Glutamatergic neuron (in vitro differentiated cells): ENCODE measurements at regions not wholly inside any gene's neighbourhood (a gene's known extent, or its start where the extent isn't known, plus 50 kb on each side); places are given as distances from the start of the nearest gene placed in this dataset.

Experiments
- DNase-seq: peaks from one replicate; pipeline ENCODE4 v3.0.0; 2022
- H3K27ac Mint-ChIP-seq: one replicate; pipeline ENCODE4 v1.8.0; 2020; ENCODE audit warnings: mild to moderate bottlenecking, mixed read lengths, inconsistent platforms; ENCODE audit not compliant: unreplicated experiment
- H3K27me3 Mint-ChIP-seq: one replicate; pipeline ENCODE4 v1.8.0; 2020; ENCODE audit warnings: mild to moderate bottlenecking, moderate library complexity, mixed read lengths, inconsistent platforms; ENCODE audit not compliant: unreplicated experiment
- H3K36me3 Mint-ChIP-seq: one replicate; pipeline ENCODE4 v1.8.0; 2020; ENCODE audit warnings: mild to moderate bottlenecking, mixed read lengths, inconsistent platforms; ENCODE audit not compliant: unreplicated experiment
- H3K4me1 Mint-ChIP-seq: one replicate; pipeline ENCODE4 v1.8.0; 2020; ENCODE audit warnings: mild to moderate bottlenecking, low read depth, mixed read lengths, inconsistent platforms; ENCODE audit not compliant: unreplicated experiment
- H3K4me3 Mint-ChIP-seq: one replicate; pipeline ENCODE4 v1.8.0; 2020; ENCODE audit warnings: mild to moderate bottlenecking, mixed read lengths, inconsistent platforms; ENCODE audit not compliant: unreplicated experiment
- H3K9me3 Mint-ChIP-seq: one replicate; pipeline ENCODE4 v1.8.0; 2020; ENCODE audit warnings: mild to moderate bottlenecking, moderate library complexity, mixed read lengths, inconsistent platforms; ENCODE audit not compliant: unreplicated experiment
- TF ChIP-seq, protein P1 (sequence below): fragments of 200-600 bp; sonication (generic); IDR thresholded peaks from one replicate; pipeline ENCODE4 v1.5.0; 2021; ENCODE audit not compliant: partially characterized antibody, unreplicated experiment

GRCh38 chr13:76329866-76330580 lies 556.2 kb downstream of the KCTD12 start:
- no peaks in the 10 kb centered on the region for H3K36me3 Mint-ChIP-seq
- no peaks in the 10 kb centered on the region for H3K27me3 Mint-ChIP-seq
- H3K9me3 Mint-ChIP-seq = no peaks in the 10 kb centered on the region
- no peak overlapping the region for H3K27ac Mint-ChIP-seq
- DNase-seq = no peak
- TF ChIP-seq, protein P1, sequence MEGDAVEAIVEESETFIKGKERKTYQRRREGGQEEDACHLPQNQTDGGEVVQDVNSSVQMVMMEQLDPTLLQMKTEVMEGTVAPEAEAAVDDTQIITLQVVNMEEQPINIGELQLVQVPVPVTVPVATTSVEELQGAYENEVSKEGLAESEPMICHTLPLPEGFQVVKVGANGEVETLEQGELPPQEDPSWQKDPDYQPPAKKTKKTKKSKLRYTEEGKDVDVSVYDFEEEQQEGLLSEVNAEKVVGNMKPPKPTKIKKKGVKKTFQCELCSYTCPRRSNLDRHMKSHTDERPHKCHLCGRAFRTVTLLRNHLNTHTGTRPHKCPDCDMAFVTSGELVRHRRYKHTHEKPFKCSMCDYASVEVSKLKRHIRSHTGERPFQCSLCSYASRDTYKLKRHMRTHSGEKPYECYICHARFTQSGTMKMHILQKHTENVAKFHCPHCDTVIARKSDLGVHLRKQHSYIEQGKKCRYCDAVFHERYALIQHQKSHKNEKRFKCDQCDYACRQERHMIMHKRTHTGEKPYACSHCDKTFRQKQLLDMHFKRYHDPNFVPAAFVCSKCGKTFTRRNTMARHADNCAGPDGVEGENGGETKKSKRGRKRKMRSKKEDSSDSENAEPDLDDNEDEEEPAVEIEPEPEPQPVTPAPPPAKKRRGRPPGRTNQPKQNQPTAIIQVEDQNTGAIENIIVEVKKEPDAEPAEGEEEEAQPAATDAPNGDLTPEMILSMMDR = no peak
- H3K4me3 Mint-ChIP-seq = no peak overlapping the region
- no peaks in the 10 kb centered on the region for H3K4me1 Mint-ChIP-seq

GRCh38 chr13:76329004-76329403 lies 557.2 kb downstream of the KCTD12 start:
- no peaks in the 10 kb centered on the region for H3K27me3 Mint-ChIP-seq
- H3K27ac Mint-ChIP-seq = no peak overlapping the region
- no peaks in the 10 kb centered on the region for H3K36me3 Mint-ChIP-seq
- TF ChIP-seq, protein P1 = no peak
- no peaks in the 10 kb centered on the region for H3K9me3 Mint-ChIP-seq
- no peak for DNase-seq
- no peaks in the 10 kb centered on the region for H3K4me1 Mint-ChIP-seq
- no peak overlapping the region for H3K4me3 Mint-ChIP-seq

DNA sequence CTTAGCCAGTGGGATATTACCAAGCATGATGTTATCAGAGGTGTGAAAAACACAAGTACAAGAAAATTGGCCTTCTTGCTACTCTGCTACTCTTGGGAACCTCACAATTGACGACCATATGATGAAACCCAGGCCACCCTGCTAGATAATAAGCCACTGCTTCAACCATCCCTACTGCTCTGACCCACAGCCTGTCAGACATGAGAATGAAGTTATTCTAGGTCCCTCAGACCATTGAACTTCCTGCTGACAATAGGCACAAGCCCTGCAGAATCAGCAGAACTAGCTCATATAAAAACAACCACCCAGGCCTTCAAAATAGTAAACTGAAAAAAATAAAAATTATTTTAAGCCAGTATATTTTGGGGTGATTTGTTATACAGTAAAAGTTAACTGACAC lies 559.9 kb downstream of the KCTD12 start:
- no peak for DNase-seq
- Mint-ChIP-seq H3K4me1 (no peaks in the 10 kb centered on the region), H3K36me3 (no peaks in the 10 kb centered on the region), H3K27me3 (no peaks in the 10 kb centered on the region), H3K9me3 (no peaks in the 10 kb centered on the region), H3K4me3 (no peak overlapping the region), H3K27ac (no peak overlapping the region)
- TF ChIP-seq, protein P1 = no peak

- Mint-ChIP-seq H3K36me3 (no peaks in the 10 kb centered on the region), H3K4me1 (no peaks in the 10 kb centered on the region), H3K9me3 (no peaks in the 10 kb centered on the region), H3K4me3 (no peak overlapping the region), H3K27me3 (no peaks in the 10 kb centered on the region), H3K27ac (no peak overlapping the region)
- TF ChIP-seq, protein P1 = no peak
- DNase-seq = no peak
Measured at GRCh38 chr13:76319921-76320320, 566.3 kb downstream of the KCTD12 start.

- no peak for DNase-seq
- H3K36me3 Mint-ChIP-seq = no peaks in the 10 kb centered on the region
- TF ChIP-seq, protein P1 = no peak
- H3K9me3 Mint-ChIP-seq = peaks cover 1% of the 10 kb centered on the region
- H3K27me3 Mint-ChIP-seq = peaks cover 1% of the 10 kb centered on the region
- H3K4me1 Mint-ChIP-seq = peaks cover 5% of the 10 kb centered on the region
- no peak overlapping the region for H3K4me3 Mint-ChIP-seq
- H3K27ac Mint-ChIP-seq = no peak overlapping the region
Measured at GRCh38 chr13:76316998-76317527, 569.1 kb downstream of the KCTD12 start.
